K562 (cell line): ENCODE measurements at regions not wholly inside any gene's neighbourhood (a gene's known extent, or its start where the extent isn't known, plus 50 kb on each side); places are given as distances from the start of the nearest gene placed in this dataset.

Source experiments
- ATAC-seq: fragments of 200-7000 bp; cut with Tn5 transposase; 3 replicates; pipeline ENCODE4 v1.9.1; 2020; ENCODE audit warnings: moderate library complexity
- BruUV-seq: library from RNA; stranded (reverse); fragments of 400-500 nt; replicated peaks from 2 replicates; lab custom pipeline; 2021; lab: Mats Ljungman, UMichigan
- CTCF ChIA-PET: fragments of 300-600 bp; formaldehyde crosslinking; extraction: SDS; loops from one replicate; lab custom pipeline; 2021; ENCODE audit warnings: low intra/inter-chr PET ratio; lab: Yijun Ruan, JAX
- POLR2A ChIA-PET: fragments of 300-600, 350-650 bp; sonication (Branson Sonifier 250); formaldehyde crosslinking; extraction: SDS; loops from one replicate; lab custom pipeline; 2021; ENCODE audit warnings: antibody characterized with exemption, inconsistent platforms; lab: Yijun Ruan, JAX
- DNase-seq, 4 experiments: peaks; one replicate each; pipeline versions ENCODE4 v3.0.0 to v3.0.0-alpha.2; 2011 to 2018; ENCODE audit warnings: low spot score in 3 of 4, mixed read lengths in 3 of 4; ENCODE audit errors: extremely low read depth in 1 of 4
- FAIRE-seq: peaks from 2 replicates; lab custom pipeline; 2011; peaks lifted over from hg19 to GRCh38; lab: Jason Lieb, UNC
- H2AFZ ChIP-seq: 2 replicates; pipeline ENCODE4 v1.6.0; 2011; ENCODE audit warnings: low read depth, low read length, control low read depth, inconsistent platforms
- H3K27ac ChIP-seq: fragments of 200-600 bp; 3 replicates; pipeline ENCODE4 v1.8.0; 2011; ENCODE audit warnings: low read depth, mild to moderate bottlenecking, control low read depth, inconsistent platforms, low read length, moderate library complexity, mixed read lengths; ENCODE audit errors: extremely low read depth
- H3K27me3 ChIP-seq, 2 experiments: fragments of 300-600 bp in 1 of 2; 2 replicates in 1 of 2; 3 replicates in 1 of 2; pipeline versions ENCODE4 v1.6.0 to v1.8.0; 2011; ENCODE audit warnings: inconsistent platforms in 2 of 2, low read length in 2 of 2, mild to moderate bottlenecking in 1 of 2, mixed read lengths in 1 of 2, moderate library complexity in 1 of 2; ENCODE audit not compliant: control insufficient read depth in 2 of 2, insufficient read depth in 2 of 2
- H3K36me3 ChIP-seq: fragments of 300-600 bp; 3 replicates; pipeline ENCODE4 v1.8.0; 2011; ENCODE audit warnings: mild to moderate bottlenecking, low read length, inconsistent platforms; ENCODE audit not compliant: control insufficient read depth, insufficient read depth
- H3K4me1 ChIP-seq, 2 experiments: fragments of 200-600 bp in 1 of 2; replicated peaks in 1 of 2; 2 replicates in 1 of 2; 3 replicates in 1 of 2; pipeline versions ENCODE4 v1.5.1 to v1.8.0; 2011; ENCODE audit warnings: inconsistent platforms in 2 of 2, low read length in 2 of 2, mild to moderate bottlenecking in 1 of 2, mixed read lengths in 1 of 2, moderate library complexity in 1 of 2; ENCODE audit not compliant: control insufficient read depth in 2 of 2, insufficient read depth in 2 of 2
- H3K4me2 ChIP-seq: 2 replicates; pipeline ENCODE4 v1.6.1; 2011; ENCODE audit warnings: low read length, control low read depth, inconsistent platforms, mixed read lengths; ENCODE audit not compliant: insufficient read depth
- H3K4me3 ChIP-seq: fragments of 200-600 bp; sonication (generic), shearing (Covaris generic); 2 replicates; pipeline ENCODE4 v1.5.1; 2016; ENCODE audit warnings: control low read depth, inconsistent platforms
- H3K79me2 ChIP-seq: fragments of 200-600 bp; 3 replicates; pipeline ENCODE4 v1.8.0; 2011; ENCODE audit warnings: low read length, inconsistent platforms; ENCODE audit not compliant: control insufficient read depth, insufficient read depth
- H3K9ac ChIP-seq, 2 experiments: 2 replicates each; pipeline versions ENCODE4 v1.6.0 to v1.6.1; 2011; ENCODE audit warnings: low read depth in 2 of 2, low read length in 2 of 2, control low read depth in 1 of 2, inconsistent platforms in 1 of 2, mild to moderate bottlenecking in 1 of 2, mixed read lengths in 1 of 2; ENCODE audit not compliant: insufficient read depth in 1 of 2
- H3K9me1 ChIP-seq: one replicate; pipeline ENCODE4 v1.6.0; 2011; ENCODE audit warnings: inconsistent platforms, mild to moderate bottlenecking, low read length, moderate library complexity; ENCODE audit not compliant: control insufficient read depth, insufficient read depth
- H3K9me3 ChIP-seq: replicated peaks from 2 replicates; pipeline ENCODE4 v1.5.1; 2011; ENCODE audit warnings: low read depth, low read length, inconsistent platforms; ENCODE audit not compliant: control insufficient read depth, insufficient read depth
- H4K20me1 ChIP-seq: replicated peaks from 2 replicates; pipeline ENCODE4 v1.6.1; 2011; ENCODE audit warnings: low read length, inconsistent platforms, mixed read lengths; ENCODE audit not compliant: control insufficient read depth, insufficient read depth
- E2F3 ChIP-seq: fragments of 250-450 bp; sonication (Bioruptor Pico); IDR thresholded peaks from 2 replicates; pipeline ENCODE4 v1.4.0; 2020; ENCODE audit warnings: mild to moderate bottlenecking
- E2F4 ChIP-seq: sonication (generic); formaldehyde crosslinking; IDR thresholded peaks from 2 replicates; pipeline ENCODE4 v1.8.0; 2022; ENCODE audit warnings: mild to moderate bottlenecking, low read depth, missing genetic modification reagents
- ID3 ChIP-seq, 2 experiments: fragments of 250-450 bp in 1 of 2; fragments of 450-650 bp in 1 of 2; sonication (Bioruptor Pico) in 1 of 2; IDR thresholded peaks; 2 replicates each; pipeline versions ENCODE4 v1.6.1 to v1.8.0; 2016 to 2021; ENCODE audit warnings: mild to moderate bottlenecking in 2 of 2, moderate library complexity in 2 of 2, missing compliant biosample characterization in 1 of 2, missing genetic modification characterization in 1 of 2
- NFXL1 ChIP-seq: fragments of 450-650 bp; formaldehyde crosslinking; IDR thresholded peaks from 2 replicates; pipeline ENCODE4 v1.4.0; 2021; ENCODE audit warnings: mild to moderate bottlenecking
- SIRT6 ChIP-seq: IDR thresholded peaks from one replicate; pipeline ENCODE4 v1.6.1; 2012; ENCODE audit warnings: low read depth, mild to moderate bottlenecking, control low read depth, inconsistent platforms, low read length, moderate library complexity
- SMAD2 ChIP-seq: fragments of 150-350 bp; IDR thresholded peaks from 2 replicates; pipeline ENCODE4 v1.6.1; 2014; ENCODE audit warnings: low read depth, mild to moderate bottlenecking, low read length
- SREBF2 ChIP-seq: sonication (generic); formaldehyde crosslinking; IDR thresholded peaks from 2 replicates; pipeline ENCODE4 v1.4.0; 2020; ENCODE audit warnings: mild to moderate bottlenecking, missing genetic modification reagents
- TAF7 ChIP-seq: fragments of 450-650 bp; IDR thresholded peaks from 2 replicates; pipeline ENCODE4 v1.6.1; 2016; ENCODE audit warnings: missing genetic modification characterization, missing compliant biosample characterization
- TCFL5 ChIP-seq: fragments of 250-450 bp; sonication (Bioruptor Pico); conservative IDR thresholded peaks from 2 replicates; pipeline ENCODE4 v1.6.1; 2021; ENCODE audit warnings: mild to moderate bottlenecking, moderate library complexity, matching md5 sums
- ZNF143 ChIP-seq: sonication (generic); formaldehyde crosslinking; IDR thresholded peaks from 2 replicates; pipeline ENCODE4 v1.9.0; 2022; ENCODE audit warnings: mild to moderate bottlenecking, missing genetic modification reagents
- ZNF431 ChIP-seq: sonication (generic); formaldehyde crosslinking; IDR thresholded peaks from 2 replicates; pipeline ENCODE4 v1.8.0; 2022; ENCODE audit warnings: mild to moderate bottlenecking, missing genetic modification reagents
- whole genome bisulfite sequencing: fragments of 100-300 bp; shearing (Covaris generic); methylation state at CpG from one replicate; pipeline ENCODE4 v1.1.6; 2016; ENCODE audit warnings: low coverage, mixed read lengths; ENCODE audit not compliant: insufficient coverage; ENCODE audit errors: missing lambda C conversion rate; 5-methylcytosine and 5-hydroxymethylcytosine counted together
- in situ Hi-C: fragments of 300-500 bp; cut with MboI; formaldehyde crosslinking; loops from 4 replicates; pipeline ENCODE4 v1.15.0; 2018; ENCODE audit warnings: inconsistent platforms, mixed read lengths
- intact Hi-C: fragments of 100-400 bp; cut with micrococcal nuclease; formaldehyde crosslinking; loops from 2 replicates; pipeline ENCODE4 v1.14.2; 2022

GRCh38 chr17:36791150-36791941, 145.9 kb upstream of the LHX1 start (continued):
- TF ChIP-seq ID3 (CRISPR knock-in tag; IDR thresholded peaks at IDR 0.05) (no peak), ID3 (tag; IDR thresholded peaks at IDR 0.05) (no peak), TAF7 (tag) (no peak), SREBF2 (CRISPR knock-in tag) (no peak)
- TF ChIP-seq, all 486 proteins: peak for 0

GRCh38 chr17:36791942-36792475, 145.3 kb upstream of the LHX1 start:
- Histone ChIP-seq H4K20me1 (no peaks in the 10 kb centered on the region), H3K79me2 (no peaks in the 10 kb centered on the region), H3K27ac (no peak overlapping the region), H3K9me3 (no peaks in the 10 kb centered on the region), H2AFZ (no peak overlapping the region), H3K4me3 (no peak overlapping the region), H3K36me3 (no peaks in the 10 kb centered on the region), H3K4me1 (no peaks in the 10 kb centered on the region), H3K4me2 (no peak overlapping the region), H3K27me3 (peaks cover 6 to 19% of the 10 kb centered on the region in 2 experiments; a peak in 4 of 5 replicates), H3K9me1 (no peaks in the 10 kb centered on the region), H3K9ac (no peak overlapping the region)
- ATAC-seq: no peak
- intact Hi-C loops (no loop called here), in situ Hi-C loops (no loop called here)
- BruUV-seq: no TSS peak
- ChIA-PET POLR2A (interaction anchor here (0.6 to 0.8 kb wide), 3 partner anchors 9 to 69 kb away, joined by 3 to 4 read pairs (median 3); no protein-coding TSS in a partner anchor), CTCF (no interaction called here)
- no peak for DNase-seq
- WGBS: 10% methylated on average over 13 of the region's 13 CpGs
- FAIRE-seq: no peak
- TF ChIP-seq NFXL1 (CRISPR knock-in tag) (no peak), SIRT6 (no peak), TCFL5 (CRISPR knock-in tag) (no peak), E2F3 (CRISPR knock-in tag) (no peak), E2F4 (CRISPR knock-in tag) (no peak), SMAD2 (no peak), ZNF143 (CRISPR knock-in tag) (no peak), ZNF431 (CRISPR knock-in tag) (no peak)
